Brain microvascular endothelial cell (primary cell): ENCODE measurements at regions not wholly inside any gene's neighbourhood (a gene's known extent, or its start where the extent isn't known, plus 50 kb on each side); places are given as distances from the start of the nearest gene placed in this dataset.

Experiments
- DNase-seq: peaks from one replicate; pipeline ENCODE4 v3.0.0-alpha.2; 2020
- H3K27ac ChIP-seq: fragments of 250-450 bp; sonication (Bioruptor Pico); 2 replicates; pipeline ENCODE4 v1.5.1; 2020; ENCODE audit warnings: mild to moderate bottlenecking, moderate library complexity
- H3K27me3 ChIP-seq: fragments of 250-450 bp; sonication (Bioruptor Pico); replicated peaks from 2 replicates; pipeline ENCODE4 v1.5.1; 2020; ENCODE audit warnings: mild to moderate bottlenecking
- H3K36me3 ChIP-seq: fragments of 250-450 bp; sonication (Bioruptor Pico); replicated peaks from 2 replicates; pipeline ENCODE4 v1.5.1; 2020; ENCODE audit warnings: mild to moderate bottlenecking
- H3K4me3 ChIP-seq: 2 replicates; pipeline ENCODE4 v1.5.1; 2011; ENCODE audit warnings: low read depth, mild to moderate bottlenecking, control low read depth, low read length, moderate library complexity
- CTCF ChIP-seq: IDR thresholded peaks from 2 replicates; pipeline ENCODE4 v1.5.1; 2011; ENCODE audit warnings: low read depth, mild to moderate bottlenecking, moderate library complexity, low read length, control low read depth, inconsistent platforms; ENCODE audit errors: missing control alignments
- in situ Hi-C: cut with HindIII; loops from 2 replicates; pipeline ENCODE4 v1.10.0; 2017; ENCODE audit warnings: low sequenced_read_pairs, low pct_ligation_motif_present

GRCh38 chr5:32521481-32521880, 63.9 kb upstream of the SUB1 start:
- H3K27ac ChIP-seq: no peak overlapping the region
- no peak for DNase-seq
- H3K4me3 ChIP-seq: no peak overlapping the region
- H3K36me3 ChIP-seq: no peaks in the 10 kb centered on the region
- no peaks in the 10 kb centered on the region for H3K27me3 ChIP-seq
- in situ Hi-C loops: no loop called here
- no peak for TF ChIP-seq CTCF

GRCh38 chr5:32520972-32521371, 64.4 kb upstream of the SUB1 start:
- Histone ChIP-seq H3K27ac (no peak overlapping the region), H3K36me3 (no peaks in the 10 kb centered on the region), H3K4me3 (no peak overlapping the region), H3K27me3 (no peaks in the 10 kb centered on the region)
- no peak for DNase-seq
- TF ChIP-seq CTCF: no peak
- in situ Hi-C loops: no loop called here

- no peak for TF ChIP-seq CTCF
Measured at GRCh38 chr5:32520356-32520755, 65.0 kb upstream of the SUB1 start.

GRCh38 chr5:32519508-32519907, 65.8 kb upstream of the SUB1 start:
- in situ Hi-C loops: no loop called here
- TF ChIP-seq CTCF: no peak
- H3K27ac ChIP-seq: no peak overlapping the region

More at GRCh38 chr5:32520356-32520755, 65.0 kb upstream of the SUB1 start:
- H3K4me3 ChIP-seq: no peak overlapping the region
- in situ Hi-C loops: no loop called here
- no peak for DNase-seq
- no peak overlapping the region for H3K27ac ChIP-seq
- H3K36me3 ChIP-seq: no peaks in the 10 kb centered on the region
- no peaks in the 10 kb centered on the region for H3K27me3 ChIP-seq

GRCh38 chr5:32514806-32515205, 70.3 kb upstream of the ZFR start:
- no peak for TF ChIP-seq CTCF
- no peak for DNase-seq

More at GRCh38 chr5:32519508-32519907, 65.8 kb upstream of the SUB1 start:
- Histone ChIP-seq H3K27me3 (no peaks in the 10 kb centered on the region), H3K36me3 (no peaks in the 10 kb centered on the region), H3K4me3 (no peak overlapping the region)
- DNase-seq: no peak

GRCh38 chr5:32512926-32513325, 68.4 kb upstream of the ZFR start:
- no peak for TF ChIP-seq CTCF
- Histone ChIP-seq H3K27ac (no peak overlapping the region), H3K27me3 (no peaks in the 10 kb centered on the region), H3K4me3 (no peak overlapping the region), H3K36me3 (no peaks in the 10 kb centered on the region)
- in situ Hi-C loops: no loop called here
- no peak for DNase-seq

More at GRCh38 chr5:32514806-32515205, 70.3 kb upstream of the ZFR start:
- H3K36me3 ChIP-seq: no peaks in the 10 kb centered on the region
- H3K27ac ChIP-seq: no peak overlapping the region
- in situ Hi-C loops: no loop called here
- H3K27me3 ChIP-seq: no peaks in the 10 kb centered on the region
- H3K4me3 ChIP-seq: no peak overlapping the region
